ENCODE measurements at regions not wholly inside any gene's neighbourhood (a gene's known extent, or its start where the extent isn't known, plus 50 kb on each side); places are given as distances from the start of the nearest gene placed in this dataset.

DNA sequence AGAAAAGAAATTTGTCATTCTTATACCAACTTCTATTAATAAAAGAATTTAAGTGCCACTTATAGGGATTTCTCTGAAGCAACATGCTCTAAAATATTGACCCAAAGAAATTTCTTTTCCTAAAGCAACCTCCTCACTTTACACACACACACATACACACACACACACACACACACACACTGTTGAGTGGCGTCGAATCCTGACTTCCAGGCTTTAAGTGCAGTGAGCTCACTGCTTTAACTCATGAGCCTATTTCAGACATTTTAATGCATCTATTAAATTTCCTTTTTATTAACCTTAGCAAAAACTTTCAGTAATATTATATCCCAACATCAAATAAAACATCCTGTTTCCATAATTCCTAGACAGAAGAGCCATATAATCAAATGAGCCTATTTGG lies 229.1 kb upstream of the ACVR2A start:
- H3K27me3 ChIP-seq (ENCODE audit: control insufficient read depth, insufficient read depth, low read length): no peaks in the 10 kb centered on the region
- H3K4me3 ChIP-seq (ENCODE audit: low read depth, low read length): no peak overlapping the region
- H3K36me3 ChIP-seq (ENCODE audit: control insufficient read depth, insufficient read depth, low read length): no peaks in the 10 kb centered on the region
- FAIRE-seq (no peak), DNase-seq (ENCODE audit: low read depth) (no peak)
- TF ChIP-seq, protein P1, sequence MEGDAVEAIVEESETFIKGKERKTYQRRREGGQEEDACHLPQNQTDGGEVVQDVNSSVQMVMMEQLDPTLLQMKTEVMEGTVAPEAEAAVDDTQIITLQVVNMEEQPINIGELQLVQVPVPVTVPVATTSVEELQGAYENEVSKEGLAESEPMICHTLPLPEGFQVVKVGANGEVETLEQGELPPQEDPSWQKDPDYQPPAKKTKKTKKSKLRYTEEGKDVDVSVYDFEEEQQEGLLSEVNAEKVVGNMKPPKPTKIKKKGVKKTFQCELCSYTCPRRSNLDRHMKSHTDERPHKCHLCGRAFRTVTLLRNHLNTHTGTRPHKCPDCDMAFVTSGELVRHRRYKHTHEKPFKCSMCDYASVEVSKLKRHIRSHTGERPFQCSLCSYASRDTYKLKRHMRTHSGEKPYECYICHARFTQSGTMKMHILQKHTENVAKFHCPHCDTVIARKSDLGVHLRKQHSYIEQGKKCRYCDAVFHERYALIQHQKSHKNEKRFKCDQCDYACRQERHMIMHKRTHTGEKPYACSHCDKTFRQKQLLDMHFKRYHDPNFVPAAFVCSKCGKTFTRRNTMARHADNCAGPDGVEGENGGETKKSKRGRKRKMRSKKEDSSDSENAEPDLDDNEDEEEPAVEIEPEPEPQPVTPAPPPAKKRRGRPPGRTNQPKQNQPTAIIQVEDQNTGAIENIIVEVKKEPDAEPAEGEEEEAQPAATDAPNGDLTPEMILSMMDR (IDR thresholded peaks at IDR 0.05; ENCODE audit: insufficient read depth, low read length, severe bottlenecking): no peak

DNA sequence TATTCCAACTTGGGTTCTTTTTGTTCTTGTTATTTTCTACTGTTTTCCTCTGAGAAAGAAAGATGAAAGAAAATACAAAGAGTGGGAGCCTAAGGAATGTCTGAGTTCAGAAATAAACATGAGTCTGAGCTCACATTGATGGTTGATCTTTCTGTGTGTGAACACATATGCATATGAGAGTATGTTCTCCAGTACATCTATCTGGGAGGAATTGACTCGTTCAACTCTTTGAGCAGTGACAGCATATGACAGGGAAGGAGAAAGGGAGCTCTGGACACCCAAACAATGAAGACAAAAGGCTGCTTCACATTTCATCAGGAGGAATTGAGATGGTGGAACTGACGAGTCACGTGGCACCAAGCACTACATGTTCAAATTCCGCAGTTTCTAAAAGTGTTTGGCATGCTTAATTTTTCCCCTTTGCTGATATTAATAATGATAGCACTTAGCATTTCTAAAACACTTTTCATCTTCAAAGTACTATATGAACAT lies 229.8 kb upstream of the ACVR2A start:
- TF ChIP-seq, protein P1 (IDR thresholded peaks at IDR 0.05; ENCODE audit: insufficient read depth, low read length, severe bottlenecking): no peak
- H3K27me3 ChIP-seq (ENCODE audit: control insufficient read depth, insufficient read depth, low read length): no peaks in the 10 kb centered on the region
- H3K4me3 ChIP-seq (ENCODE audit: low read depth, low read length): no peak overlapping the region
- H3K36me3 ChIP-seq (ENCODE audit: control insufficient read depth, insufficient read depth, low read length): no peaks in the 10 kb centered on the region
- DNase-seq (ENCODE audit: low read depth) (no peak), FAIRE-seq (no peak)

DNA sequence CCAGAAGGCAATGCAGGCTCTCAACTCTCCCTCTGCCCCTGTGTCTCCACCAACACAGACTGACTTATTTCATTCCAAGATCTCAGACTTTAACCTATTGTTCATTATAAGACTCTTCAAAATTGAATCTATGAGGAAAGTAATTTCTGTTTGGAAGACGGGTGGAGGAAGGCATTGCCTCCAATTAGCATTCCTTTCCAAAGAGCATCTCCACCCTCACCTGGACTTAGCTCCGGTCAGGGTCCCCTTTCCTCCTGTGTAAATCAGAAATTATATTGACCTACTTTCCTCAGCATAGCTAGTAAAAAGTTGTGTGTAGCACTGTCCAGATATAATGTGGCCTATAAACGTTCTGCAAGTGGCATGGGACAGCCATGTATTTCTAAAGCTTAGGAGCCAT lies 230.4 kb upstream of the ACVR2A start:
- TF ChIP-seq, protein P1 (IDR thresholded peaks at IDR 0.05; ENCODE audit: insufficient read depth, low read length, severe bottlenecking): no peak

DNA sequence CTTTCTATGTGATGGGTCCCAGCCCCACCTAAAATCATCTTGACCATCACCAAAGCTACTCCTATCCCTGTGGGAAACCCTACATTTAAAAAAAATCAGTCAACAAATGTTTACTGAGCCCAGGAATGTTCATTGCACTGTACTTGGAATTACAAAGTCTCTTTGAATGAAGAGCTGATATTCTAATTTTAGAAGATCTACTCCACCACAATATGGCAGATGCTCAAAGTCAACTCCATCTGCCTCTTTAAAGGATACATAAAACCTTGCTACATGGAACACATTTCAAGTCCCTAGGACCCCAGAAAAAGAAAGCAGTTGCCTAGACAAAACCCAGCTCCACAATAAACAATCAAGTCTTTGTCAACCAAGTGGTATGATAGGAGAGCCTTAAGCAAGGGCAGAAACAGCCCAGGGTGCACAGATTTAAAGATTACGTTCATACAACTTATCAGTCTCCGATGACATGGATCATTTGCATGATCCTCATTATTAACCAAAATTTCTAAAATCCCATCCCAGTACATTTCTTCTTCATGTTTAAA lies 234.3 kb upstream of the ACVR2A start:
- Histone ChIP-seq H3K36me3 (ENCODE audit: control insufficient read depth, insufficient read depth, low read length) (no peaks in the 10 kb centered on the region), H3K27me3 (ENCODE audit: control insufficient read depth, insufficient read depth, low read length) (no peaks in the 10 kb centered on the region), H3K4me3 (ENCODE audit: low read depth, low read length) (no peak overlapping the region)
- FAIRE-seq (no peak), DNase-seq (ENCODE audit: low read depth) (no peak)
- TF ChIP-seq, protein P1 (IDR thresholded peaks at IDR 0.05; ENCODE audit: insufficient read depth, low read length, severe bottlenecking): no peak

More for the DNA sequence above, 230.4 kb upstream of the ACVR2A start:
- no peaks in the 10 kb centered on the region for H3K36me3 ChIP-seq (ENCODE audit: control insufficient read depth, insufficient read depth, low read length)
- FAIRE-seq: no peak
- no peak for DNase-seq (ENCODE audit: low read depth)
- no peak overlapping the region for H3K4me3 ChIP-seq (ENCODE audit: low read depth, low read length)
- no peaks in the 10 kb centered on the region for H3K27me3 ChIP-seq (ENCODE audit: control insufficient read depth, insufficient read depth, low read length)

DNA sequence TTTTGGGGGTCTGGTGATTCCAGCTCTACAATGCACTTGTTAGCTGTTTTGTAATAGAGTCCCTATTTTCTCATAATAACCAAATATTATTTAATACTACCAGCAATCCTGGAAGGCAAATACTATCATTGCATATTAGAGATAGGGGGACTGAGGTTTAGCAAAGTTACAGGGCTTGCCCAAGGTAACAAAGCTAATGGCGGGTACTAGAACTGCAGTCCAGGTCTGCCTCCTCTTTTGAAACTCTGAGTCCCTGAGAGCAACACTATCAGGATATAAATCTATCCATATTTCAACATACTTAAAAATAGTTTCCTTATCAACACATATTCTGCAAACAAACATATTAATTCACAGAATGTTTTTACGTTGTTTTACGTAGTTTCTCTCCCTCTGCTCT lies 235.5 kb upstream of the ACVR2A start:
- Histone ChIP-seq H3K4me3 (ENCODE audit: low read depth, low read length) (no peak overlapping the region), H3K27me3 (ENCODE audit: control insufficient read depth, insufficient read depth, low read length) (no peaks in the 10 kb centered on the region), H3K36me3 (ENCODE audit: control insufficient read depth, insufficient read depth, low read length) (no peaks in the 10 kb centered on the region)
- DNase-seq (ENCODE audit: low read depth) (no peak), FAIRE-seq (no peak)
- TF ChIP-seq, protein P1 (IDR thresholded peaks at IDR 0.05; ENCODE audit: insufficient read depth, low read length, severe bottlenecking): no peak

DNA sequence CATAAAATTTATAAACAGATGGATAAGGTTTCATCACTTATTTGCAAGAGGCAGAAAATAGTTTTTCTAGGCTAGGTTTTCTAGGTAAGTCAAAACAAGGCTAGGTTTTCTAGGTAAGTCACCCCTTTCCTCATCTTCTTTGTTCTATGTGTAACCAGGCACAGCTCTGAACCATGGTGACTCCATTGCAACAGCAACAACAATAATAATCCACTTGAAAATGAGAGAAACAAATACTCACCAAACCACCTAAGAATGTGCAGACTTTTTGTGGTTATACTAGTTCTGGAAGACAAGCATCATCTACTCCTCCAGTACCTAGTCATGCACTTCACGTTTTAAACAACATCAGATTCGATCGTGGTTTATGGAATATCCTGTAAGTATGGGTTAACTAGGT lies 237.4 kb upstream of the ACVR2A start:
- TF ChIP-seq, protein P1 (IDR thresholded peaks at IDR 0.05; ENCODE audit: insufficient read depth, low read length, severe bottlenecking): no peak
- FAIRE-seq (no peak), DNase-seq (ENCODE audit: low read depth) (no peak)
- no peaks in the 10 kb centered on the region for H3K36me3 ChIP-seq (ENCODE audit: control insufficient read depth, insufficient read depth, low read length)
- H3K27me3 ChIP-seq (ENCODE audit: control insufficient read depth, insufficient read depth, low read length): no peaks in the 10 kb centered on the region
- H3K4me3 ChIP-seq (ENCODE audit: low read depth, low read length): no peak overlapping the region

Data from bronchial epithelial cell (primary cell).